Esophagus muscularis mucosa (tissue), 3 donors: ENCODE measurements at regions not wholly inside any gene's neighbourhood (a gene's known extent, or its start where the extent isn't known, plus 50 kb on each side); places are given as distances from the start of the nearest gene placed in this dataset.

ENCODE experiments used
- POLR2A ChIP-seq: fragments of 450-650 bp; IDR thresholded peaks from one replicate; pipeline ENCODE4 v1.6.1; 2017; ENCODE audit warnings: antibody characterized with exemption, moderate library complexity, mild to moderate bottlenecking, low read depth
- TF ChIP-seq, protein P1 (sequence below), 3 experiments: fragments of 200-600 bp in 2 of 3; fragments of 450-650 bp in 1 of 3; sonication (generic) in 2 of 3; IDR thresholded peaks; one replicate each; pipeline ENCODE4 v1.5.1; 2017 to 2019; ENCODE audit warnings: antibody characterized with exemption in 3 of 3, mild to moderate bottlenecking in 2 of 3, moderate library complexity in 1 of 3

- TF ChIP-seq, protein P1, sequence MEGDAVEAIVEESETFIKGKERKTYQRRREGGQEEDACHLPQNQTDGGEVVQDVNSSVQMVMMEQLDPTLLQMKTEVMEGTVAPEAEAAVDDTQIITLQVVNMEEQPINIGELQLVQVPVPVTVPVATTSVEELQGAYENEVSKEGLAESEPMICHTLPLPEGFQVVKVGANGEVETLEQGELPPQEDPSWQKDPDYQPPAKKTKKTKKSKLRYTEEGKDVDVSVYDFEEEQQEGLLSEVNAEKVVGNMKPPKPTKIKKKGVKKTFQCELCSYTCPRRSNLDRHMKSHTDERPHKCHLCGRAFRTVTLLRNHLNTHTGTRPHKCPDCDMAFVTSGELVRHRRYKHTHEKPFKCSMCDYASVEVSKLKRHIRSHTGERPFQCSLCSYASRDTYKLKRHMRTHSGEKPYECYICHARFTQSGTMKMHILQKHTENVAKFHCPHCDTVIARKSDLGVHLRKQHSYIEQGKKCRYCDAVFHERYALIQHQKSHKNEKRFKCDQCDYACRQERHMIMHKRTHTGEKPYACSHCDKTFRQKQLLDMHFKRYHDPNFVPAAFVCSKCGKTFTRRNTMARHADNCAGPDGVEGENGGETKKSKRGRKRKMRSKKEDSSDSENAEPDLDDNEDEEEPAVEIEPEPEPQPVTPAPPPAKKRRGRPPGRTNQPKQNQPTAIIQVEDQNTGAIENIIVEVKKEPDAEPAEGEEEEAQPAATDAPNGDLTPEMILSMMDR (IDR thresholded peaks at IDR 0.05) = no peak
- TF ChIP-seq POLR2A = no peak
Measured at GRCh38 chr2:82538590-82539279, 1920.3 kb downstream of the SUCLG1 start.
